D721Med (cell line): ENCODE measurements at regions not wholly inside any gene's neighbourhood (a gene's known extent, or its start where the extent isn't known, plus 50 kb on each side); places are given as distances from the start of the nearest gene placed in this dataset.

Experiments
- DNase-seq: peaks from one replicate; pipeline ENCODE4 v3.0.0; 2011; ENCODE audit warnings: low spot score; ENCODE audit not compliant: insufficient read length
- FAIRE-seq: peaks from 2 replicates; lab custom pipeline; 2011; peaks lifted over from hg19 to GRCh38; lab: Jason Lieb, UNC
- TF ChIP-seq, protein P1 (sequence below): IDR thresholded peaks from 2 replicates; pipeline ENCODE4 v1.5.1; 2012; ENCODE audit warnings: mild to moderate bottlenecking, control low read depth; ENCODE audit not compliant: insufficient read depth; ENCODE audit errors: missing control alignments

DNA sequence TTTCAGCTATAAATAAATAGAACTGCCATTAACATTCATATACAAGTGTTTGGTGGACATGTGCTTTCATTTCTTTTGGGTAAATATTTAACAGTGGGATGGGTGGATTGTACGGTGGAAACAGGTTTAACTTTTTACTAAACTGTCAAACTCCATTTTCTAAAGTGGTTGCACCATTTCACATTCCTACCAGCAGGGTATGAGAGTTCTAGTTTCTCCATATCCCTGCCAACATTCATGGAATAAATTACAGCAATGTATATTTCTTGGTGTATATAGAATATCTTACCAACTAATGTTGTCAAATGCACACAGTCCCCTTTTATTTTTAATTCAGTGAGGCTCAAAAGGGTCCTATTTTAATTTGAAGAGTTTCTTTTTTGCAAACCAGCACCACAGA is 71.3 kb upstream of the CTXND1 start:
- DNase-seq (no peak), FAIRE-seq (no peak)
- TF ChIP-seq, protein P1, sequence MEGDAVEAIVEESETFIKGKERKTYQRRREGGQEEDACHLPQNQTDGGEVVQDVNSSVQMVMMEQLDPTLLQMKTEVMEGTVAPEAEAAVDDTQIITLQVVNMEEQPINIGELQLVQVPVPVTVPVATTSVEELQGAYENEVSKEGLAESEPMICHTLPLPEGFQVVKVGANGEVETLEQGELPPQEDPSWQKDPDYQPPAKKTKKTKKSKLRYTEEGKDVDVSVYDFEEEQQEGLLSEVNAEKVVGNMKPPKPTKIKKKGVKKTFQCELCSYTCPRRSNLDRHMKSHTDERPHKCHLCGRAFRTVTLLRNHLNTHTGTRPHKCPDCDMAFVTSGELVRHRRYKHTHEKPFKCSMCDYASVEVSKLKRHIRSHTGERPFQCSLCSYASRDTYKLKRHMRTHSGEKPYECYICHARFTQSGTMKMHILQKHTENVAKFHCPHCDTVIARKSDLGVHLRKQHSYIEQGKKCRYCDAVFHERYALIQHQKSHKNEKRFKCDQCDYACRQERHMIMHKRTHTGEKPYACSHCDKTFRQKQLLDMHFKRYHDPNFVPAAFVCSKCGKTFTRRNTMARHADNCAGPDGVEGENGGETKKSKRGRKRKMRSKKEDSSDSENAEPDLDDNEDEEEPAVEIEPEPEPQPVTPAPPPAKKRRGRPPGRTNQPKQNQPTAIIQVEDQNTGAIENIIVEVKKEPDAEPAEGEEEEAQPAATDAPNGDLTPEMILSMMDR, result peak; percentile 33

DNA sequence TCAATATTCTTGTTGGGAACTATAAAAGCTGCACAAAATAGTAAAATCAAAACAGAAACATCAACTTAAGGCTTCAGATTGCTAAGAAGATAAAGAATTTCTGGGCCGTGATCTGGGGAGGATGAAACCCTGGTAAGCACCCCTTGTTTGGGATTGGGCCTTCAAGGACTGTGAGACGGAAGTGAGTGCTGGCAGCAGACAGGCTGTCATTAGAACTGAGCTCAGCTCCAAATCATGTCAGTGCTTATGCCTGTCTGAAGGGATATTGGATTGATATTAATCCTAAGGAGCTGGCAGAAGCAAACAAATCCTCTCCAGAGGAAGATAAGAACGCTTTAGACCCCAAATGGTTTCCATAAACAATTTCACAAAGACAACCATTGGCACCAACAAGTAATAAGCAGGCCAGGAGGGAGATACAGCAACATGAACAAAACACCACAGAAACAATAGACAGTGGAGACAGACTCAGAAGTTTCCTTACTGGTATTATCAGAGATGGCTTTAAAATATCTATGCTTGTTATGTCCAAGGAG is 72.6 kb upstream of the CTXND1 start:
- DNase-seq, result no peak
- FAIRE-seq, result peak; percentile 97
- TF ChIP-seq, protein P1, result no peak

DNA sequence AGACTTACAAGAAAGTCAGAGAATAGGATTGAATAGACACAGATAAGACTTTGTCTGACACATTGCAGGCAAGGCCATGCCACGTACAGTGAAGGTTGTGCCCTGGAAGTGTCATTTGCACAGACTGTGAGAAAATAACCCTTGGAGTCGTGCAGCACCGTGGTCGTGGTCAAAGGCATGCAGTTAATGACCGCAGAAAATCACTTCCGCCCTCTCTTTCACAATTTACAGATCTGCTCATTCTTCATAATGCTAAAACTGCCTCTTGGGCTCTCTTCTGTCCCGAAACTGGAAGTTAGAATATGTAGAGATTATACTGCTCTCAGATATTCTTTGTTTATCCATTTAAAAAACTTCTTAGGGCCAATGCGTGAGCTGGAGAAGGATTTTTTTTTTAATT is 73.2 kb upstream of the CTXND1 start:
- TF ChIP-seq, protein P1, result no peak
- DNase-seq (no peak), FAIRE-seq (no peak)

DNA sequence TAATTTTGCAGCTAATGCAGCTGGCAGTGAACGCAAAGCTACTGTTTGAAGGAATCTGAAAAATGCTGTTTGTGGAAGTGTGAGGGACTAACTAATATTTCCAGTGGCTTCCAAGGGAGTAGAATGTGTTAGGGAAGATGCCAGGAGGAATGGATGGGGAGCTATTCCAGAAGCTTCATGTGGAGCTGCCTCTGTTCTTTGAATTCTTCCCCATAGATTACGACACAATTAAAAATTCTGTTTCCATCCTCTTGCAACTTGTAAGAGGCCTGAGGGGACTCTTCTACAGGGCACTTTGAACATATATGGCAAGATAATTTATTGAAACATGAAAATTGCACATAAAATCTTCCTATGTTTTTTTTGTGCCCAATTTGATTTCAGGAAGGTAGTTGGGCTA is 74.3 kb upstream of the CTXND1 start:
- TF ChIP-seq, protein P1, result no peak
- no peak for FAIRE-seq
- no peak for DNase-seq

DNA sequence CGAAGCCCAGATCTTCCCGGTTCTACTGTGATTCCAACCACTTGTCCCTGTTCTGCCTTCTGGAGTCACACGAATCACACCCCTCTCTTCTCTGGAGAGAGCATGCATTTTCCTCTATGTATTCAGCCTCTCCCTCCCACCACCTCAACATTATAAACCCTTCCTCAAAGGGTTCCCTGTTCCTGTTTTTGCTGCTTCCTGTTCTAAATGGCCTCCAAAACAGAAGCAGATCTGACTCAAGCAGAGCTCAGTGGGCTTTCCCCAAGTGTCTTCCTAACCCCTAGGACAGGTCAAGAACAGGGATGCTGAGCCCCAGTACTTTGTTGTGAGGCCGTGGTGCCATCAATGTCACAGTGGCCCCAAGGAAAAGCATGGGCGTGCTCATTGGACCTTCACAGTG is 75.7 kb upstream of the ARNT2 start:
- FAIRE-seq, result no peak
- no peak for DNase-seq
- TF ChIP-seq, protein P1, result no peak

DNA sequence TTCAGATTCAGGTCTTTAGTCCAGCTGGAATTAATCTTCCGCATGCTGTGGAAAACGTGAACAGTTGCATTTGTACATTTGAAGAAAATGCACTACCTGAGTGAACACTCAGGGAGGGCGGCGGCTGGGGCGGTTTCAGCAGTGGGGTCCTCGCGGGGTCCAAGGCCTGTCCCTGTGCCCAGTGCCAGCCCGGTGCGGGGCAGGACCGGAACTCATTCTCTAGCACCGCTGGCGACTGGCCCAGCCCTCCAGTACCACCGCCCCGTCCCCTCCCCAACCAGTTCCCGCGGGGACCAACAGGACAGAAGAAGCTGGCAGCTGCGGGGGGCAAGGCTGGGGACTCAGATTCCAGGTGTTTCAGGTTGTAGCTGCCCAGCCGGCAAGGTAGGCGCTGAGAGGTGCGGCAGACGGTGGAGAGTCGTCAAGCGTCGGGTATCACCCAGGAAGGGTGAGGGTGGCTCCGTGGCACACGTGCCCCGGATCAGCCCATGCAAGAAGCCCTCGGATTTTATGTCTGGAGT is 72.2 kb upstream of the ARNT2 start:
- FAIRE-seq, result no peak
- TF ChIP-seq, protein P1, result no peak
- no peak for DNase-seq

DNA sequence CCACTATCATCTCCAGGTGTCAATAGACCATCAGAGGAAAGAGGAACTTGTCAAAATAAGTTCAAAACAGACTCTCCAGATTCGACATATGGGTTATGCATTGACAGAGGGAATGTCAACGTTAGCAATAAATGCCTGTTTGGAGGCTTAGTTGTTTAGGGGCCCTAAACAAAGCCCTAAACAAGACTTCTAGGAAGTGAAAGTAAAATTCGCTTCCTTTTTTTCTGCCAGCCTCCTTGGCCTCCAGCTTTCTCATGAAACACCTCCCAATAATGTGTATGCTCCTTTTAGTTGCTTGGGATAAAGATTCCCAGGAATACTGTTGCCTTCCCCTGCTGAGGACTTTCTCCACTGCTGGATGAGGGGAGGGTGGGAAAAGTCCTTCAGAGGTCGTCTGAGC is 70.9 kb upstream of the ARNT2 start:
- DNase-seq (no peak), FAIRE-seq (no peak)
- TF ChIP-seq, protein P1, result no peak
